Fibroblast of upper back skin (primary cell): ENCODE measurements at regions not wholly inside any gene's neighbourhood (a gene's known extent, or its start where the extent isn't known, plus 50 kb on each side); places are given as distances from the start of the nearest gene placed in this dataset.

Experiments used
- DNase-seq: peaks from one replicate; pipeline ENCODE4 v3.0.0-alpha.2; 2013

GRCh38 chr2:118265873-118266455, 177.7 kb downstream of the INSIG2 start:
- DNase-seq = peak; percentile 64

GRCh38 chr2:118264232-118264990, 176.1 kb downstream of the INSIG2 start:
- DNase-seq = peak; percentile 31

- DNase-seq = no peak
Measured at GRCh38 chr2:118257696-118258095, 169.4 kb downstream of the INSIG2 start.

GRCh38 chr2:118255771-118256372, 167.6 kb downstream of the INSIG2 start:
- DNase-seq = no peak

GRCh38 chr2:118255301-118255700, 167.0 kb downstream of the INSIG2 start:
- DNase-seq = no peak

- DNase-seq = no peak
Measured at GRCh38 chr2:118254116-118254515, 165.8 kb downstream of the INSIG2 start.

GRCh38 chr2:118251427-118251826, 163.2 kb downstream of the INSIG2 start:
- peak; percentile 80 for DNase-seq

GRCh38 chr2:118250463-118250862, 162.2 kb downstream of the INSIG2 start:
- DNase-seq = peak; percentile 28

- peak; percentile 73 for DNase-seq
Measured at GRCh38 chr2:118250001-118250400, 161.7 kb downstream of the INSIG2 start.

- DNase-seq = peak; percentile 87
Measured at GRCh38 chr2:118249531-118249930, 161.3 kb downstream of the INSIG2 start.

GRCh38 chr2:118246726-118247125, 158.5 kb downstream of the INSIG2 start:
- no peak for DNase-seq

GRCh38 chr2:118246079-118246478, 157.8 kb downstream of the INSIG2 start:
- DNase-seq = no peak

GRCh38 chr2:118244686-118245085, 156.4 kb downstream of the INSIG2 start:
- no peak for DNase-seq

- DNase-seq = no peak
Measured at GRCh38 chr2:118243031-118243430, 154.8 kb downstream of the INSIG2 start.

GRCh38 chr2:118242216-118242615, 153.9 kb downstream of the INSIG2 start:
- peak; percentile 19 for DNase-seq

GRCh38 chr2:118241128-118241527, 152.9 kb downstream of the INSIG2 start:
- no peak for DNase-seq

- no peak for DNase-seq
Measured at GRCh38 chr2:118240276-118240675, 152.0 kb downstream of the INSIG2 start.

GRCh38 chr2:118239284-118239683, 151.0 kb downstream of the INSIG2 start:
- no peak for DNase-seq

- no peak for DNase-seq
Measured at GRCh38 chr2:118237451-118237850, 149.2 kb downstream of the INSIG2 start.

- no peak for DNase-seq
Measured at GRCh38 chr2:118232796-118233195, 144.5 kb downstream of the INSIG2 start.

GRCh38 chr2:118232391-118232790, 144.1 kb downstream of the INSIG2 start:
- no peak for DNase-seq

GRCh38 chr2:118231759-118232158, 143.5 kb downstream of the INSIG2 start:
- no peak for DNase-seq

GRCh38 chr2:118227698-118228508, 139.6 kb downstream of the INSIG2 start:
- no peak for DNase-seq
